ENCODE measurements at regions not wholly inside any gene's neighbourhood (a gene's known extent, or its start where the extent isn't known, plus 50 kb on each side); places are given as distances from the start of the nearest gene placed in this dataset.

GRCh38 chr18:29397536-29397935 lies 1220.6 kb upstream of the CDH2 start:
- Histone ChIP-seq H3K9me3 (ENCODE audit: control insufficient read depth, insufficient read depth, low read depth, low read length) (no peaks in the 10 kb centered on the region), H3K79me2 (ENCODE audit: control insufficient read depth, insufficient read depth, low read length) (no peaks in the 10 kb centered on the region), H4K20me1 (ENCODE audit: control insufficient read depth, extremely low read depth, insufficient read depth, low read length) (no peaks in the 10 kb centered on the region), H3K4me3 (replicated peaks in 1 of 4; ENCODE audit: control extremely low read depth in 1 of 4, insufficient read depth in 1 of 4, low read depth in 3 of 4, low read length in 4 of 4) (no peak overlapping the region), H3K9ac (ENCODE audit: insufficient read depth, low read length) (no peak overlapping the region), H3K36me3 (ENCODE audit: control insufficient read depth, insufficient read depth, low read length) (no peaks in the 10 kb centered on the region), H3K27ac (ENCODE audit: insufficient read depth, low read length) (no peak overlapping the region), H3K27me3 (ENCODE audit: control insufficient read depth, insufficient read depth, low read length) (no peaks in the 10 kb centered on the region), H2AFZ (ENCODE audit: low read length) (no peak overlapping the region), H3K4me1 (ENCODE audit: control insufficient read depth, extremely low read depth, insufficient read depth, low read length) (no peaks in the 10 kb centered on the region), H3K4me2 (ENCODE audit: extremely low read depth, insufficient read depth, low read length) (no peak overlapping the region)
- no peak for DNase-seq (ENCODE audit: low read depth in 2 of 2)
- TF ChIP-seq, protein P1, sequence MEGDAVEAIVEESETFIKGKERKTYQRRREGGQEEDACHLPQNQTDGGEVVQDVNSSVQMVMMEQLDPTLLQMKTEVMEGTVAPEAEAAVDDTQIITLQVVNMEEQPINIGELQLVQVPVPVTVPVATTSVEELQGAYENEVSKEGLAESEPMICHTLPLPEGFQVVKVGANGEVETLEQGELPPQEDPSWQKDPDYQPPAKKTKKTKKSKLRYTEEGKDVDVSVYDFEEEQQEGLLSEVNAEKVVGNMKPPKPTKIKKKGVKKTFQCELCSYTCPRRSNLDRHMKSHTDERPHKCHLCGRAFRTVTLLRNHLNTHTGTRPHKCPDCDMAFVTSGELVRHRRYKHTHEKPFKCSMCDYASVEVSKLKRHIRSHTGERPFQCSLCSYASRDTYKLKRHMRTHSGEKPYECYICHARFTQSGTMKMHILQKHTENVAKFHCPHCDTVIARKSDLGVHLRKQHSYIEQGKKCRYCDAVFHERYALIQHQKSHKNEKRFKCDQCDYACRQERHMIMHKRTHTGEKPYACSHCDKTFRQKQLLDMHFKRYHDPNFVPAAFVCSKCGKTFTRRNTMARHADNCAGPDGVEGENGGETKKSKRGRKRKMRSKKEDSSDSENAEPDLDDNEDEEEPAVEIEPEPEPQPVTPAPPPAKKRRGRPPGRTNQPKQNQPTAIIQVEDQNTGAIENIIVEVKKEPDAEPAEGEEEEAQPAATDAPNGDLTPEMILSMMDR (conservative IDR thresholded peaks at IDR 0.05 in 1 of 2, IDR thresholded peaks at IDR 0.05 in 1 of 2; ENCODE audit: low read depth in 1 of 2, low read length in 2 of 2), result no peak
- TF ChIP-seq EZH2 (IDR thresholded peaks at IDR 0.05; ENCODE audit: low read length, missing control alignments), result no peak

DNA sequence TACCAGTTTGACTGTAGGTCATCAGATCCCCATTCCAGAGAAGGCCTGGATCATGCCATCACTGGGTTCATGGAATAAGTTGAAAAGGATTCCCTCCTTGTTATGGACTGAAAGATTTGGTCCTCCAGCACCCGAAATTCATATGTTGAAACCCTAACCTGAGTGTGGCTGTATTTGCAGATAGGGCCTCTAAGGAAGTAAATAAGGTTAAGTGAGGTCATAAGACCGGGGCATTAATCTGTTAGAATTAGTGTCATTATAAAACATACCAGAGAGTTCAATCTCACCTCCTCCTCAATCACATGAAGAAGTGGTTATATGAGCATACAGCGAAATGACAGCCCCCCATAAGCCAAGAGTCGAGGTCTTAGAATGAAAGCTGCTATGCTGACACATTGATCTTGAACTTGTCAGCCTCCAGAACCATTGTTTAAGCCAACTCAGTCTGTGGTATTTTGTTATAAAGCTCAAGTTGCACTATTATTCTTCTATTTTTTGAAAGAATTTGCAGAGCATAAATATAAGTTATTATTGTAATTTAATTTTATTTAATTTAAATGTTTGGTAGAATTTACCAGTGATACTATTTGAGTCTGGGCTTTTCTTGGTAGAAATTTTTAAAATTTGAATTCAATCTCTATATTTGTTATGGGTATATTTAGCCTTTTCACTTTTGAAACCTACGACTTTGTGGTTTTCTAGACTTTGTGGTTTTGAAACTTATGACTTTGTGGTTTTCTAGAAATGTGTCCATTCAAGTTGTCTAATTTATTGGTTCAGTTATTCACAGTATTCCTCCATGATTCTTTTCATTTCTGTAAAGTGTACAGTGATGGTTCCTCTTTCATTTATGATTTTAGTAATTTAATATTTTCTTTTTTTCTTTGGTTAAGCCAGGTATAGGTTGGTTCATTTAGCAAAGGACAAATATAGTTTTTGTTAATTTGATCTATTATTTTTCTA lies 1206.7 kb upstream of the CDH2 start:
- no peaks in the 10 kb centered on the region for H3K9me3 ChIP-seq (ENCODE audit: control insufficient read depth, insufficient read depth, low read depth, low read length)
- H3K36me3 ChIP-seq (ENCODE audit: control insufficient read depth, insufficient read depth, low read length), result no peaks in the 10 kb centered on the region
- peak; percentile 39 to 65 for DNase-seq (ENCODE audit: low read depth in 2 of 2)
- no peaks in the 10 kb centered on the region for H3K79me2 ChIP-seq (ENCODE audit: control insufficient read depth, insufficient read depth, low read length)
- no peaks in the 10 kb centered on the region for H3K27me3 ChIP-seq (ENCODE audit: control insufficient read depth, insufficient read depth, low read length)
- no peak overlapping the region for H2AFZ ChIP-seq (ENCODE audit: low read length)
- TF ChIP-seq EZH2 (IDR thresholded peaks at IDR 0.05; ENCODE audit: low read length, missing control alignments), result no peak
- TF ChIP-seq, protein P1 (conservative IDR thresholded peaks at IDR 0.05 in 1 of 2, IDR thresholded peaks at IDR 0.05 in 1 of 2; ENCODE audit: low read depth in 1 of 2, low read length in 2 of 2), result no peak
- H3K9ac ChIP-seq (ENCODE audit: insufficient read depth, low read length), result no peak overlapping the region
- no peaks in the 10 kb centered on the region for H4K20me1 ChIP-seq (ENCODE audit: control insufficient read depth, extremely low read depth, insufficient read depth, low read length)
- H3K4me1 ChIP-seq (ENCODE audit: control insufficient read depth, extremely low read depth, insufficient read depth, low read length), result no peaks in the 10 kb centered on the region
- no peak overlapping the region for H3K4me3 ChIP-seq (replicated peaks in 1 of 4; ENCODE audit: control extremely low read depth in 1 of 4, insufficient read depth in 1 of 4, low read depth in 3 of 4, low read length in 4 of 4)
- no peak overlapping the region for H3K27ac ChIP-seq (ENCODE audit: insufficient read depth, low read length)
- no peak overlapping the region for H3K4me2 ChIP-seq (ENCODE audit: extremely low read depth, insufficient read depth, low read length)

GRCh38 chr18:29378651-29379136 lies 1201.8 kb upstream of the CDH2 start:
- no peak overlapping the region for H2AFZ ChIP-seq (ENCODE audit: low read length)
- no peak for TF ChIP-seq EZH2 (IDR thresholded peaks at IDR 0.05; ENCODE audit: low read length, missing control alignments)
- TF ChIP-seq, protein P1 (conservative IDR thresholded peaks at IDR 0.05 in 1 of 2, IDR thresholded peaks at IDR 0.05 in 1 of 2; ENCODE audit: low read depth in 1 of 2, low read length in 2 of 2), result no peak
- no peaks in the 10 kb centered on the region for H3K9me3 ChIP-seq (ENCODE audit: control insufficient read depth, insufficient read depth, low read depth, low read length)
- no peaks in the 10 kb centered on the region for H3K36me3 ChIP-seq (ENCODE audit: control insufficient read depth, insufficient read depth, low read length)
- no peaks in the 10 kb centered on the region for H3K4me1 ChIP-seq (ENCODE audit: control insufficient read depth, extremely low read depth, insufficient read depth, low read length)
- H3K4me3 ChIP-seq (replicated peaks in 1 of 4; ENCODE audit: control extremely low read depth in 1 of 4, insufficient read depth in 1 of 4, low read depth in 3 of 4, low read length in 4 of 4), result no peak overlapping the region
- H3K4me2 ChIP-seq (ENCODE audit: extremely low read depth, insufficient read depth, low read length), result no peak overlapping the region
- H4K20me1 ChIP-seq (ENCODE audit: control insufficient read depth, extremely low read depth, insufficient read depth, low read length), result no peaks in the 10 kb centered on the region
- no peaks in the 10 kb centered on the region for H3K27me3 ChIP-seq (ENCODE audit: control insufficient read depth, insufficient read depth, low read length)
- DNase-seq (ENCODE audit: low read depth in 2 of 2), result peak in 1 of 2 donors; percentile 17
- no peak overlapping the region for H3K27ac ChIP-seq (ENCODE audit: insufficient read depth, low read length)
- H3K9ac ChIP-seq (ENCODE audit: insufficient read depth, low read length), result no peak overlapping the region
- no peaks in the 10 kb centered on the region for H3K79me2 ChIP-seq (ENCODE audit: control insufficient read depth, insufficient read depth, low read length)

Data from fibroblast of lung (primary cell).